ENCODE measurements at regions not wholly inside any gene's neighbourhood (a gene's known extent, or its start where the extent isn't known, plus 50 kb on each side); places are given as distances from the start of the nearest gene placed in this dataset.
"Not testable (repeated sequence)": the region's sequence is repeated elsewhere in the genome, so short reads cannot be mapped to it uniquely, and the experiment has no call there.

- H3K4me3 ChIP-seq (ENCODE audit: low read depth, low read length) = no peak overlapping the region
- TF ChIP-seq CTCF (conservative IDR thresholded peaks at IDR 0.05; ENCODE audit: low read depth, low read length) = no peak
- DNase-seq (ENCODE audit: low read depth) = no peak
Observed at GRCh38 chr6:6950373-6951145, 157.2 kb upstream of the RREB1 start.

- no peak for DNase-seq (ENCODE audit: low read depth)
- TF ChIP-seq CTCF (conservative IDR thresholded peaks at IDR 0.05; ENCODE audit: low read depth, low read length) = no peak
Observed at GRCh38 chr6:6951355-6951754, 156.4 kb upstream of the RREB1 start.

GRCh38 chr6:6952484-6952883 lies 155.3 kb upstream of the RREB1 start:
- H3K4me3 ChIP-seq (ENCODE audit: low read depth, low read length) = no peak overlapping the region
- DNase-seq (ENCODE audit: low read depth) = no peak
- no peak for TF ChIP-seq CTCF (conservative IDR thresholded peaks at IDR 0.05; ENCODE audit: low read depth, low read length)

More at GRCh38 chr6:6951355-6951754, 156.4 kb upstream of the RREB1 start:
- no peak overlapping the region for H3K4me3 ChIP-seq (ENCODE audit: low read depth, low read length)

- not testable (repeated sequence) for DNase-seq (ENCODE audit: low read depth); H3K4me3 ChIP-seq (ENCODE audit: low read depth, low read length)
Observed at GRCh38 chr6:6952927-6953326, 154.8 kb upstream of the RREB1 start.

GRCh38 chr6:6960571-6961251 lies 147.1 kb upstream of the RREB1 start:
- H3K4me3 ChIP-seq (ENCODE audit: low read depth, low read length) = no peak overlapping the region
- no peak for DNase-seq (ENCODE audit: low read depth)
- TF ChIP-seq CTCF (conservative IDR thresholded peaks at IDR 0.05; ENCODE audit: low read depth, low read length) = no peak

- H3K4me3 ChIP-seq (ENCODE audit: low read depth, low read length) = no peak overlapping the region
- TF ChIP-seq CTCF (conservative IDR thresholded peaks at IDR 0.05; ENCODE audit: low read depth, low read length) = no peak
- no peak for DNase-seq (ENCODE audit: low read depth)
Observed at GRCh38 chr6:6962086-6962485, 145.7 kb upstream of the RREB1 start.

- no peak overlapping the region for H3K4me3 ChIP-seq (ENCODE audit: low read depth, low read length)
- no peak for TF ChIP-seq CTCF (conservative IDR thresholded peaks at IDR 0.05; ENCODE audit: low read depth, low read length)
- no peak for DNase-seq (ENCODE audit: low read depth)
Observed at GRCh38 chr6:6962699-6963098, 145.1 kb upstream of the RREB1 start.

GRCh38 chr6:6963390-6963789 lies 144.4 kb upstream of the RREB1 start:
- not testable (repeated sequence) for H3K4me3 ChIP-seq (ENCODE audit: low read depth, low read length); DNase-seq (ENCODE audit: low read depth)

All from epithelial cell of proximal tubule (primary cell).